ENCODE measurements at regions not wholly inside any gene's neighbourhood (a gene's known extent, or its start where the extent isn't known, plus 50 kb on each side); places are given as distances from the start of the nearest gene placed in this dataset.
"Not testable (repeated sequence)": the region's sequence is repeated elsewhere in the genome, so short reads cannot be mapped to it uniquely, and the experiment has no call there.

DNA sequence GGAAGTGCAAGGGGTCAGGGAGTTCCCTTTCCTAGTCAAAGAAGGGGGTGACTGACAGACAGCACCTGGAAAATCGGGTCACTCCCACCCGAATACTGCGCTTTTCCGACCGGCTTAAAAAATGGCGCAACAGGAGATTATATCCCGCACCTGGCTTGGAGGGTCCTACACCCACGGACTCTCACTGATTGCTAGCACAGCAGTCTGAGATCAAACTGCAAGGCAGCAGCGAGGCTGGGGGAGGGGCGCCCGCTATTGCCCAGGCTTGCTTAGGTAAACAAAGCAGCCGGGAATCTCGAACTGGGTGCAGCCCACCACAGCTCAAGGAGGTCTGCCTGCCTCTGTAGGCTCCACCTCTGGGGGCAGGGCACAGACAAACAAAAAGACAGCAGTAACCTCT lies 333.8 kb downstream of the CENPW start:
- DNase-seq = not testable (repeated sequence)

GRCh38 chr6:126682440-126682839 lies 342.5 kb downstream of the CENPW start:
- no peak for DNase-seq

GRCh38 chr6:126685182-126685581 lies 345.3 kb downstream of the CENPW start:
- no peak for DNase-seq

- DNase-seq = no peak
Observed at GRCh38 chr6:126696921-126697693, 357.2 kb downstream of the CENPW start.

DNA sequence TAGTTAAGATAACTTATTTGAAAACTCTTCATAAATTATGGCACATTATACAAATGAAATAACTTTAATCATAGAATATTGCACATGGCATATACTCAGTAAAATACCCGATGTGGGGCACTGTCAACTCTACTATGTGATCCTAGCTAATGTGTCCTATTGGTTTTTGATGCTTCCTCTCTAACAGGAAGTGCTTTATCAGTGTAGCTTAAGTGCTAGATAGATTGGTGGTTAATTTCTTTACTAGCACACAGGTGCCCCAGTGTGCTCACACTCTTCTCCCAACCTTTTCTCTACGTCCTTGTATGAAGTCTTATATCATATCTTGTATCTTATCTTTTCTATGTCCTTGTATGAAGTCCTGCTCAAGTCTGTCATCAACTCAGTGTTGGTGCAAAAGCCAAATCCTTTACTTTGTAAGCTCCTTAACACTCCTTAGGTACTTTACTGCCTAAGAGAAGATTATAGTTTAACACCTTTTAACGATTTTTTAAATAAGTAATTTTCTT lies 358.9 kb downstream of the CENPW start:
- no peak for DNase-seq

GRCh38 chr6:126701676-126702560 lies 362.0 kb downstream of the CENPW start:
- DNase-seq = no peak

GRCh38 chr6:126716032-126716431 lies 376.1 kb downstream of the CENPW start:
- DNase-seq = no peak

DNA sequence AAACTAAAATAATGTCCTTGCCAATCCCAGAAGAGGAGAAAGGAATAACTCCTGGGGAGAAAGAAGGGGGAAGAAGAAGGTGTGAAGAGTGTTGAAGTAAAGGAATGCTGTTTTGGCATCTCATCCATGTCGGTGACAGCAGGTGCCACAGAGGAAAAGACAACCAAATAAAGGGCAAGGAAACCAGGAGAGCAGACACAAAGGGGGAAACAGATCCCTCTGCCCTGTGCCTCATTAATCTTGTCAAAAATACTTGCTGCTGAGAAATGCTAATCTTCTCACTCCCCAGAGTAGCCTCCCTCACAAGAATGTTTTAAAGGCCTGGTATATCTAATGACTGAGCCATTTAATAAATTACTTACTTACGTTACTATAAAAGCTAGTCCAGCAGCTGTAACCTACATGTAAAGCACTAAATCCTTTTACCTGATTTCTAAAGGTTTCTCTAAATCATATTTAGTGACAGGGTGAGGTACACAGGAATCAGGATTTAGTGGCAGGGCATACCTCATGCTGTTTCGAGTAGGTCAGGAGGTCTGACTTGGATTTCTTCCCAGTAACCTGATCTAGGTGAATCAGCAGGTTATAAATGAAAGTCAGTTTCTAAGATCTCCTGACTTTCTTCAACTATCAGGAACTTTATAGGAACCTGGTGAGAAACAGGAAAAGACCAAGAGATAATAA lies 377.1 kb downstream of the CENPW start:
- DNase-seq = no peak

GRCh38 chr6:126718600-126719327 lies 378.8 kb downstream of the CENPW start:
- DNase-seq = no peak

DNA sequence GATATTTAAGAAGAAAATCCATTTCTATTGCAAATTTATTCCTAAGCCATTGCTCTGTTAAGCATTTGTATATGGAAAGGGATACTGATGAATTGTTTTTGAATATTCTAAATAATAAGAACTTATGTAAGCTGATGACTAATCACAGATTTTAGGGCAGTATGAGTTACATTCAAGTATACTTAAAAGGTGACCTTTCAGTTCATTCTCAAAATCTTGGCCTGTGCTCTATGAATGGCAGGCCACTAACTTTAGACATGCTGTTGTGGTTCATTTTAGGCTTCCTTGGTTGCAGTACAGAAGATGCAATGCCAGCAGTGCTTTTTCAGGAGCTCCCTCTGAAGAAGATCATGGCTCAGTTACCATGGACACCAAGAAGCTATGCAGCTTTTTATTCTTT lies 380.4 kb downstream of the CENPW start:
- no peak for DNase-seq

GRCh38 chr6:126721581-126722160 lies 381.8 kb downstream of the CENPW start:
- DNase-seq = no peak

DNA sequence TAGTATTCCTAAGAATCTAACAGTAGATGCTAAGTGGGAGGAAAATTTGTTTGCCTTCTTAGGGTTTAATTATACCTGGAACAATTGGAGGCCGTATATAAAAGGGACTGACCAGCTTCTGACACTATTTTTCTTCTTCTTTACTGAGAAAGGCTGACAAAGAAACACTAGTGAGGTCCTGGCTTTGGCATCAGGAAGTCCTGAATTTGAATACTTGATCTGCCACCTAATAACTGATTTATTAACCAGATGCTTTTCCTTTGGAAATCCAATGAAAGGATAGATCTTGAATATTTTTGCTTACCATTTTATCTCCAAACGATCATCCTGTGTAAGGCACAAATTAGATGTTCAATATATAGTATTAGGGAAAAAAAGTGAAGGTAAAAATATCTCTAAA lies 382.5 kb downstream of the CENPW start:
- no peak for DNase-seq

- no peak for DNase-seq
Observed at GRCh38 chr6:126723541-126724170, 383.7 kb downstream of the CENPW start.

- no peak for DNase-seq
Observed at GRCh38 chr6:126724821-126725220, 384.9 kb downstream of the CENPW start.

DNA sequence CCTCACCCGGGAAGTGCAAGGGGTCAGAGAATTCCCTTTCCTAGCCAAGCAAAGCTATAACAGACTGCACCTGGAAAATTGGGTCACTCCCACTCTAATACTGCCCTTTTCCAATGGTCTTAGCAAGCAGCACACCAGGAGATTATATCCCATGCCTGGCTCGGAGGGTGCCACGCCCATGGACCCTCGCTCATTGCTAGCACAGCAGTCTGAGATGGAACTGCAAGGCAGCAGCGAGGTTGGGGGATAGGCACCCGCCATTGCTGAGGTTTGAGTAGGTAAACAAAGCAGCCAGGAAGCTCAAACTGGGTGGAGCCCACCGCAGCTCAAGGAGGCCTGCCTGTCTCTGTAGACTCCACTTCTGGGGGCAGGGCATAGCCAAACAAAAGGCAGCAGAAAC lies 386.5 kb downstream of the CENPW start:
- not testable (repeated sequence) for DNase-seq

- no peak for DNase-seq
Observed at GRCh38 chr6:126738146-126738545, 380.3 kb upstream of the RSPO3 start.

DNA sequence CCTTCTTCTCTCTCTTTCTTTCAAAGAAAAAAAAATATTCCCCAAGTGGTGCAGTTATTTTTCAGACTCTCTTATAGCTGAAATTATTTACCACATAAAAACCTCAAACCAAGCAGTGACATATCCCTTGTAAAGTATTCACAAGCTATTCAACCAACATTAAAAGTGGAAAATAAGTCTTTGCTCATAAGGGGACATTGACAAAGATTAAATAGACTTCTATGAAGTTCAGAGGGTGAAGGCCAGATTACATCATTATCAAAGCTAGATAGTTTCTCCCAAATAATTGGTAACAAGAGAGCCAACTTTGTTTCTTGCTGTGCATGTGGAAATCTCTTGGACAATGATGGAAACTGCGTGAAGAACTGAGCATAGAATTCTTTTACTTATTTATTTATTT lies 379.8 kb upstream of the RSPO3 start:
- no peak for DNase-seq

DNA sequence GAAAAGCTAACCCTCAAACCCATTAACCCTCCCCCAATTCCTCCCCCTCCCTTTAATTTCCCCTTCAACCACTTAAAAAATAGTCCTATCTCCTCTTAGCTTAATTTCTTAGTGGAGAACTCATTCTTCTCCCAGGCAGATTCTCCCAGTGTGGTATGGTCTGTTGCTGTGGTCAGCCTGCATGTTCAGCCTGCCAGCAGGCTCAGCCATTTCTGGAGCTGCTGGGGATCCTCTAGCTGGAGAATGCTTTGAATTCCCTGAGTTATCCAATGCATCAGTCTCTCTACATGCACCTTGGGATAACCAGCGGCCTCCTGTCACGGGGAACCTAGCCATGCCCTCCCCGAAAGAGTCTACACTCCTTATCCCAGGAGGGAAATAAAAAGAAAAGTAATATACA lies 375.4 kb upstream of the RSPO3 start:
- no peak for DNase-seq

DNA sequence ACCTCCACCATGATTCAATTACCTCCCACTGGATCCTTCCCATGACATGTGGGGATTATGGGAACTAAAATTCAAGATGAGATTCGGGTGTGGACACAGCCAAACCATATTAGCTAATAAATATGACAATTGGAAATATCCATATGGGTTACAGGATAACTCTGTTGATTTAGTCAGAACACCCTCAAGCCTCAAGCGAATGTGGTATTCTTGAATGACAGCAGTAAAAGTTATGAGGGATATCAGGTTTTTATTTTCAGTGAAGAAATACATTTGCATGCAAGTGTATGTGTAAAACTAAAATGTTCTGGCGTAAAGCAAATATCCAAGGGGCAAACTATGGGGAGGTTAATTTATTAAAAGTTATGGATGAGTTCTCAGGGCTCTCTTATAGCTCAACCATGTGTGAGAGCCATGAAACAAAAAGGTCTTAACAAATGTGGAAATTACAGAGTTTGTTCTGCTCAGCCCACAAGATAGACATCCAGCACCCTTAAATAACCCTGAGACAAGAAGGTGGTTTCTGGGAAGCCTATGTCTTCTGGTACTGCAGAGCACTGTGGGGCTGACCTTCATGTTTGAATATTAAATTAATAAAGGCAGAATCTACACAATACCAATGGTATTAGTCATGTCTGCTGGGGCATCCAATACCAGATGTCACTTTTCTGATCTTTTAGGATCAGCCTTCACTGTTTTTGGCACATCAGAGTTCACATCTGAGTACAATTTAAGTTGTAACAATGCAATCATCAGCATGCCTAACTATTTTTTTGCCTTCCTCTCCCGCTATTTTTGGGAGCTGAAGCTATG lies 370.5 kb upstream of the RSPO3 start:
- no peak for DNase-seq

DNA sequence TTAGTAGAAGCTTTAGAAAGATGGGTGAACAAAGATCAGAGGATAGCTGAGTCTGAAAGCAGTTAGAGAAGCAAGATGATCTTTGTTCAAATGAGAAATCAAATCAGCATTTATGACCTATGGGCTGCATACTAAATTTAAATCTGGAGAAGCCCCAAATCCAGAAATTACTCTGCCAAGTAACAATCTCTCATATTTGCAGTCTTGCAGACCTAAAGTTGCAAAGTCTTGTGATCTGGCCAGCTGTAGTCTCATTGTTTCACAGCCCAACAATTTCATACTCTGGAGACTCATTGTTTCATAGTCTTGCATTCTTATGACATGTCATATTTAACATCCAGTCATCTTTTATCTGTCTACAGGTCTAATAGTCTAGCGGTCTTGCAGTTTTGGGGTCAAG lies 364.9 kb upstream of the RSPO3 start:
- no peak for DNase-seq

- no peak for DNase-seq
Observed at GRCh38 chr6:126761854-126762253, 356.6 kb upstream of the RSPO3 start.
